Activated B cell treated with CpG ODN at 0.5 μM for 24 hours (primary cell): ENCODE measurements at regions not wholly inside any gene's neighbourhood (a gene's known extent, or its start where the extent isn't known, plus 50 kb on each side); places are given as distances from the start of the nearest gene placed in this dataset.
A peak's percentile ranks its signal among the peaks of the same experiment; 100 is the strongest.
"Not testable (repeated sequence)": the region's sequence is repeated elsewhere in the genome, so short reads cannot be mapped to it uniquely, and the experiment has no call there.

Source experiments
- ATAC-seq: fragments of 200-7000 bp; cut with Tn5 transposase; one replicate; pipeline ENCODE4 v1.10.0; 2021; ENCODE audit warnings: low read depth, mild to moderate bottlenecking, moderate library complexity
- CTCF ChIA-PET: fragments of 350-600 bp; sonication (Branson Sonifier 250); formaldehyde crosslinking; loops from one replicate; lab custom pipeline; 2021; ENCODE audit warnings: antibody characterized with exemption; lab: Charles Lee
- POLR2A ChIA-PET: fragments of 350-600 bp; sonication (Branson Sonifier 250); formaldehyde crosslinking; loops from one replicate; lab custom pipeline; 2021; ENCODE audit warnings: antibody characterized with exemption; lab: Charles Lee
- DNase-seq: peaks from one replicate; pipeline ENCODE4 v3.0.0; 2022
- H3K27ac Mint-ChIP-seq: one replicate; pipeline ENCODE4 v1.8.0; 2020; ENCODE audit warnings: mixed read lengths
- H3K27me3 Mint-ChIP-seq: one replicate; pipeline ENCODE4 v1.8.0; 2021; ENCODE audit warnings: mixed read lengths
- H3K36me3 Mint-ChIP-seq: one replicate; pipeline ENCODE4 v1.8.0; 2021; ENCODE audit warnings: low read depth, mixed read lengths
- H3K4me1 Mint-ChIP-seq: one replicate; pipeline ENCODE4 v1.8.0; 2021; ENCODE audit warnings: mixed read lengths
- H3K4me3 Mint-ChIP-seq: one replicate; pipeline ENCODE4 v1.8.0; 2020; ENCODE audit warnings: mild to moderate bottlenecking, mixed read lengths
- H3K9me3 Mint-ChIP-seq: one replicate; pipeline ENCODE4 v1.8.0; 2020; ENCODE audit warnings: mixed read lengths
- intact Hi-C: fragments of 100-400 bp; cut with micrococcal nuclease; formaldehyde crosslinking; loops from one replicate; pipeline ENCODE4 v1.15.1; 2024

GRCh38 chr15:22598552-22598951 is 139.8 kb downstream of the GOLGA6L22 start:
- H3K4me3 Mint-ChIP-seq, POLR2A ChIA-PET, CTCF ChIA-PET, ATAC-seq, H3K4me1 Mint-ChIP-seq, H3K27ac Mint-ChIP-seq, intact Hi-C loops, DNase-seq, H3K9me3 Mint-ChIP-seq, H3K27me3 Mint-ChIP-seq, H3K36me3 Mint-ChIP-seq: not testable (repeated sequence)

GRCh38 chr15:22599526-22600320 is 141.0 kb downstream of the GOLGA6L22 start:
- intact Hi-C loops, ATAC-seq, POLR2A ChIA-PET, H3K9me3 Mint-ChIP-seq, H3K27me3 Mint-ChIP-seq, H3K4me3 Mint-ChIP-seq, DNase-seq, H3K27ac Mint-ChIP-seq, H3K36me3 Mint-ChIP-seq, H3K4me1 Mint-ChIP-seq, CTCF ChIA-PET: not testable (repeated sequence)

GRCh38 chr15:22616976-22617375 is 158.3 kb downstream of the GOLGA6L22 start:
- H3K27ac Mint-ChIP-seq, intact Hi-C loops, DNase-seq, H3K4me1 Mint-ChIP-seq, CTCF ChIA-PET, H3K27me3 Mint-ChIP-seq, H3K9me3 Mint-ChIP-seq, H3K36me3 Mint-ChIP-seq, H3K4me3 Mint-ChIP-seq, POLR2A ChIA-PET, ATAC-seq: not testable (repeated sequence)

- POLR2A ChIA-PET, H3K4me3 Mint-ChIP-seq, CTCF ChIA-PET, H3K36me3 Mint-ChIP-seq, DNase-seq, H3K27ac Mint-ChIP-seq, ATAC-seq, H3K4me1 Mint-ChIP-seq, intact Hi-C loops, H3K27me3 Mint-ChIP-seq, H3K9me3 Mint-ChIP-seq: not testable (repeated sequence)
Observed at GRCh38 chr15:22631789-22632188, 154.7 kb upstream of the NIPA1 start.

- H3K4me3 Mint-ChIP-seq, POLR2A ChIA-PET, intact Hi-C loops, H3K36me3 Mint-ChIP-seq, H3K27ac Mint-ChIP-seq, H3K9me3 Mint-ChIP-seq, CTCF ChIA-PET, ATAC-seq, H3K27me3 Mint-ChIP-seq, H3K4me1 Mint-ChIP-seq, DNase-seq: not testable (repeated sequence)
Observed at GRCh38 chr15:22639983-22640382, 146.5 kb upstream of the NIPA1 start.

GRCh38 chr15:22649458-22649857 is 137.0 kb upstream of the NIPA1 start:
- H3K27ac Mint-ChIP-seq, intact Hi-C loops, H3K4me1 Mint-ChIP-seq, H3K4me3 Mint-ChIP-seq, DNase-seq, ATAC-seq, H3K36me3 Mint-ChIP-seq, H3K27me3 Mint-ChIP-seq, CTCF ChIA-PET, POLR2A ChIA-PET, H3K9me3 Mint-ChIP-seq: not testable (repeated sequence)

GRCh38 chr15:22651179-22651578 is 135.3 kb upstream of the NIPA1 start:
- H3K36me3 Mint-ChIP-seq, ATAC-seq, POLR2A ChIA-PET, H3K27me3 Mint-ChIP-seq, H3K4me1 Mint-ChIP-seq, intact Hi-C loops, H3K27ac Mint-ChIP-seq, DNase-seq, H3K4me3 Mint-ChIP-seq, CTCF ChIA-PET, H3K9me3 Mint-ChIP-seq: not testable (repeated sequence)

- ATAC-seq, result peak; percentile 82
- POLR2A ChIA-PET, result interaction anchor here (1.0 to 1.3 kb wide), 2 partner anchors 124 to 175 kb away, joined by 5 to 11 read pairs; no protein-coding TSS in a partner anchor
- Mint-ChIP-seq H3K4me3 (peak overlapping the region; percentile 66), H3K4me1 (peaks cover 10% of the 10 kb centered on the region)
- H3K36me3 Mint-ChIP-seq, H3K9me3 Mint-ChIP-seq, H3K27me3 Mint-ChIP-seq, CTCF ChIA-PET, H3K27ac Mint-ChIP-seq: not testable (repeated sequence)
- intact Hi-C loops, result loop anchor here (10.0 kb wide), 1 partner anchor 180 kb away; no protein-coding TSS in a partner anchor
- DNase-seq, result peak; percentile 47
Observed at GRCh38 chr15:22664294-22665058, 122.0 kb upstream of the NIPA1 start.

- Mint-ChIP-seq H3K27ac (peak overlapping the region; percentile 31), H3K4me1 (peaks cover 10% of the 10 kb centered on the region), H3K4me3 (peak overlapping the region; percentile 66)
- DNase-seq, H3K36me3 Mint-ChIP-seq, ATAC-seq, H3K27me3 Mint-ChIP-seq, H3K9me3 Mint-ChIP-seq, CTCF ChIA-PET: not testable (repeated sequence)
- POLR2A ChIA-PET, result interaction anchor here (1.0 to 1.3 kb wide), 2 partner anchors 123 to 175 kb away, joined by 5 to 11 read pairs; no protein-coding TSS in a partner anchor
- intact Hi-C loops, result loop anchor here (10.0 kb wide), 1 partner anchor 180 kb away; no protein-coding TSS in a partner anchor
Observed at GRCh38 chr15:22665059-22665702, 121.3 kb upstream of the NIPA1 start.

DNA sequence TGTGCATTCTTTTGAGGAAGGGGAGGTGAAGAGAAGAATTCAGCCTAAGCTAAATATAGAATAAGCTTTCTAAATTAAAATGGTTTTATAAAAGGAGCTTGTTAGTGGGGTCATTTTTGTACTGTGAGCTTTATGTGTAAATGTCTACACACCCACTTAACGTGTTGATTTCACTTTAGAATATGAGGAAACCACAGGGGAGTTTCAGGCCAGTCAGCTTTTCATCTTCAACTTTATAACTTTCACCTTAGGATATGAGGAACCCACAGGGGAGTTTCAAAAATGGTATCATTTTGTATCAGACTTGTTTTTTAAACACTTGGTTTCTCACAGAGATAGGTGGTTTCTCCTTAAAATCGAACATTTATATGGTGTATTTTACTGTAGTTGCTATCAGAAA is 120.7 kb upstream of the NIPA1 start:
- ATAC-seq, H3K27me3 Mint-ChIP-seq, CTCF ChIA-PET, DNase-seq, H3K9me3 Mint-ChIP-seq, H3K36me3 Mint-ChIP-seq, H3K27ac Mint-ChIP-seq: not testable (repeated sequence)
- peaks cover 10% of the 10 kb centered on the region for H3K4me1 Mint-ChIP-seq
- POLR2A ChIA-PET, result interaction anchor here (1.0 to 1.3 kb wide), 2 partner anchors 123 to 174 kb away, joined by 5 to 11 read pairs; no protein-coding TSS in a partner anchor
- intact Hi-C loops, result loop anchor here (10.0 kb wide), 1 partner anchor 179 kb away; no protein-coding TSS in a partner anchor
- H3K4me3 Mint-ChIP-seq, result peak overlapping the region; percentile 66

DNA sequence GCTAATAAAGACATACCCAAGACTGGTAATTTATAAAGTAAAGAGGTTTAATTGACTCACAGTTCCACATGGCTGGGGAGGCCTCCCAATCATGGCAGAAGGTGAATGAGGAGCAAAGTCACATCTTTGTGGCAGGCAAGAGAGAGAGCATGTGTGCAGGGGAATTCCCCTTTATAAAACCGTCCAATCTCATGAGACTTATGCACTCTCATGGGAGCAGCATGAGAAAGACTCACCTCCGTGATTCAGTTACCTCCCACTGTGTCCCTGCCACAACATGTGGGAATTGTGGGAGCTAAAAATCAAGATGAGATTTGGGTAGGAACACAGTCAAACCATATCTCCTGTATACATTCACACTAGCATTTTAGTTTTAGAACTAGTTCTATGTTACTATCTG is 101.7 kb upstream of the NIPA1 start:
- CTCF ChIA-PET, POLR2A ChIA-PET, H3K9me3 Mint-ChIP-seq, DNase-seq, H3K4me1 Mint-ChIP-seq, H3K36me3 Mint-ChIP-seq, H3K27me3 Mint-ChIP-seq, intact Hi-C loops, H3K4me3 Mint-ChIP-seq, H3K27ac Mint-ChIP-seq: not testable (repeated sequence)
- ATAC-seq, result peak; percentile 52
